Mucosa of gallbladder (tissue), 1 donor: ENCODE measurements at regions not wholly inside any gene's neighbourhood (a gene's known extent, or its start where the extent isn't known, plus 50 kb on each side); places are given as distances from the start of the nearest gene placed in this dataset.
"Not testable (repeated sequence)": the region's sequence is repeated elsewhere in the genome, so short reads cannot be mapped to it uniquely, and the experiment has no call there.

Source experiments
- DNase-seq: peaks from one replicate; pipeline ENCODE4 v3.0.0-alpha.2; 2020; ENCODE audit warnings: low spot score
- donor health status: DM: no; HTN: no; CAD: no.

- no peak for DNase-seq
Observed at GRCh38 chr9:105114318-105114717, 130.1 kb upstream of the SLC44A1 start.

GRCh38 chr9:105114964-105115728 lies 129.3 kb upstream of the SLC44A1 start:
- DNase-seq = peak; percentile 50

GRCh38 chr9:105116052-105116868 lies 128.2 kb upstream of the SLC44A1 start:
- DNase-seq = peak; percentile 26

GRCh38 chr9:105117234-105117633 lies 127.2 kb upstream of the SLC44A1 start:
- DNase-seq = no peak

- no peak for DNase-seq
Observed at GRCh38 chr9:105118636-105119035, 125.8 kb upstream of the SLC44A1 start.

DNA sequence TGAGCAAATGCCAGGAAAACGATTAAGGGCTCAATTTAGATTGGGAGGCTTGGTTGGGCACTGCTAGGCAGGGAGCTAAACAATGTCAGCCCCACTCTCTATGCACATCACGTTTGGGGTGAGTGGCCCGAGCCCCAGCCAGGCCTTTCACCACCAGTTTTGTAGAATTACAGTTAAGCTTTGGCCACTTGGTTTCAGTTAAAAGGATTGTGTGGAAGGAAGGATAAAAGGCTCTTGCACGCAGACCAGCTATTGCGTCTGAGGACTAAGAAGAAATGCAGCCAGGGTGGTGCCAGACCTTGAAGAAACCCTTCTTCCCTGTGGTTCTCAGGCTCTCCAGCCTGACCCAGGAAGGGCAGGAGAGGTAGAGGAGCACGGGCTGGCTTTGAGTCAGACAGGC lies 125.3 kb upstream of the SLC44A1 start:
- no peak for DNase-seq

- DNase-seq = no peak
Observed at GRCh38 chr9:105121861-105122430, 122.5 kb upstream of the SLC44A1 start.

DNA sequence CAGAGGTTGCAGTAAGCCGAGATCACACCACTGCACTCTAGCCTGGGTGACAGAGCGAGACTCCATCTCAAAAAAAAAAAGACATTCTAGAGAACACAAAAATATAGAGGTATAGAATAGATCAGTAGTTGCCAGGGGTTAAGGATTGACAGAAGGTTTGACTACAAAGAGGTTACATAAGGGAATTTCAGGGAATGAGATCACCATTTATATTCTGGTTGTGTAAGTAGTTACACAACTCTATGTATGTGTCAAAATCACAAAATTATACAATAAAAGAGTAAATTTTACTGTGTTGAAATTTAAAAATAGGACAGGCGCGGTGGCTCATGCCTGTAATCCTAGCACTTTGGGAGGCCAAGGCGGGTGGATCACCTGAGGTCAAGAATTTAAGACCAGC lies 119.9 kb upstream of the SLC44A1 start:
- not testable (repeated sequence) for DNase-seq

- no peak for DNase-seq
Observed at GRCh38 chr9:105126226-105126625, 118.2 kb upstream of the SLC44A1 start.

GRCh38 chr9:105127863-105128220 lies 116.6 kb upstream of the SLC44A1 start:
- DNase-seq = no peak

DNA sequence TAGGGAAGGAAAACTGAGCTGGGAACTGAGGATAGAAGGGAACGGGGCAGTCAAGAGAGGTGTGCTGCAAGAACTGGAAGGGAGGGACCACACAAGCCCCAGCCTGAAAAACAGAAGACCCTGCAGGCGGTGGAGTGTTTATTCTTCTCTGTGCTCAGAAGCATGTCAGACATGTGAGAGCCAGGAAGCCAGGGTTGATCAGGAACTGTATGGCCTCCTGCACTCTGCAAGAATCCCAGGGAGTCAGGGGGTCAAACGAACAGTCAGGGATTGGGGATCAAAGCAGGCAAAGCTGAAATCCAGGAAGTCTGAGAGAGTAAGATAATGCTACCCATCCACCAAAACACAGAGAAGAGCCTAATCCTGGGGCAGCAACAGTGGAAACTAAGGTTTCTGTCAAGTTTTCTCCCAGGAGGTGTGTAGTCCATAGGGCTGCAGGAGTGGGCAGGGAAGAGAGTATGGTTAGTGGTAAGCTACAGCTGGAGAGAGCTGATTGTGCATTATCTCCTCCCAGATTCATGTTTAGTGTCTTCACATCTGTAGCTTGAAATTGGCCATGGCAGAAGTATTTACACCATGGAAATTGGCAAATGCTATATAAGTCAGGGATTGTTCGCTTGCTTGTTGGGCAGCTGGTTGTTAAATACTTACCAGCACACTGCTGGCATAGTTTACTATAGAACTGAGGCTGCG lies 115.4 kb upstream of the SLC44A1 start:
- DNase-seq = no peak

GRCh38 chr9:105129731-105130130 lies 114.7 kb upstream of the SLC44A1 start:
- DNase-seq = no peak

GRCh38 chr9:105131981-105132380 lies 112.5 kb upstream of the SLC44A1 start:
- DNase-seq = no peak

DNA sequence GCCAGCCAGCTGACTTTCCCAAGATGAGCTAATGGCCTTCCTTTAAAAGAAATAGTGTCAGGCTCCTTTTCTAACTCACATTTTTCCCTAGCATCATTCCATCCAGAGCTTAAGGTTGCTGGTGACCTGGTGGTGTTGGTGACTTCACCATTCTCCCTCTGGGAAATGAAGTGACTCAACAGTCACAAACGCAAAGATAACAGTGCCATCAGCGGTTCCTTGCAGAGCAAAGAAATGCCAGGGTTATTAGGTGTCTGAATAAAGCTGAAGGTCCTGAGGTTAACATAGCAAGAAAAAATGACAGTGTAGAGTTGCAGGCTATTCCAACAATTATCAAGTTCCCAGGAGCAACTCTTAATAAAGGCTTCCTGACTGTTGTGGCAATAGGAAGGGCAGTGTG lies 111.8 kb upstream of the SLC44A1 start:
- no peak for DNase-seq

GRCh38 chr9:105138306-105138801 lies 106.1 kb upstream of the SLC44A1 start:
- DNase-seq = no peak

- no peak for DNase-seq
Observed at GRCh38 chr9:105141146-105141975, 103.1 kb upstream of the SLC44A1 start.

DNA sequence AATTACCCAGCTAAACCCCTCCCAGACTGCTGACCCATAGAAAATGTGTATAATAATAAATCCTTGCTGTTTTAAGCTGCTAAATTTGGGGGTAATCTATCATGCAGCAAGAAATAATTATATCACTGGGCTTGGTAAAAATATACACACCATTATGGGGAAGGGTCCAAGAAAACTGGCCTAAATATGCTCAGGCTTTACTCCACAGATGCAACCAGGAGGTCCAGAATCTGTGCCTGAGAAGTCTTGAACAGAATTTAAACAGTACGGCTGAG lies 102.5 kb upstream of the SLC44A1 start:
- DNase-seq = no peak

DNA sequence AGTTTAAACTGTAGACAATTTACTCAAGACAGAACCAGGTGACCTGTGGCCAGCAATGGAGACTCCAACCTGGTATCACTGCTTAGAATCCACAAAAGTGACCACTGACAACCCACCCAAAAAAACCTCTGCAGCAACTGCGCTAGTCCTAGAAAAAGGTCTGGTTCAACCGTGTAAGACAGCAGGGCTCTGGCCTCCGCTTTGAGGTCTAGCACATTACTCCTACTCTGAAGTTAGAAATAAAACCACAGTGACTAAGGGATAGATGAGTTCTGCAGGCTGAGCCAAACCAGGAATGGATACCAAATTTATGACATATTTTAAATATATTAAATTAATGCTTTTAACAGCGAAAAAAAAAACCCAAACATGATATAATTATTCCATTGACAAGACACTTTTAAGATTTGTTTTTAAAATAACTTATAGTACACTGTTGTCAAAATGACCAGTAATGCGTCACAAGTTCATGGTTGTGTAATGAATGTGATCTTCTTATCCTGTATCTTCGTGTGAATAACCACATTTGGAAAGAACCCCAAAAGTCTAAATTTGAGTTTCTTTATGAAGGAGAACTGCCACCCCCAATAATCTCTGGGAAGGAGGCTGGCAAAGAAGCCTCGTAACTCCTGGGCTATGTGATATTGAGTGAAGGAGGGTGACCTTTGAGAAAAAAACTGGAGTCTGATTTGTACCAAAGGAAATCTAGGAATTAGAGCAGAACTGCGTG lies 101.9 kb upstream of the SLC44A1 start:
- no peak for DNase-seq

GRCh38 chr9:105143136-105143430 lies 101.4 kb upstream of the SLC44A1 start:
- no peak for DNase-seq

DNA sequence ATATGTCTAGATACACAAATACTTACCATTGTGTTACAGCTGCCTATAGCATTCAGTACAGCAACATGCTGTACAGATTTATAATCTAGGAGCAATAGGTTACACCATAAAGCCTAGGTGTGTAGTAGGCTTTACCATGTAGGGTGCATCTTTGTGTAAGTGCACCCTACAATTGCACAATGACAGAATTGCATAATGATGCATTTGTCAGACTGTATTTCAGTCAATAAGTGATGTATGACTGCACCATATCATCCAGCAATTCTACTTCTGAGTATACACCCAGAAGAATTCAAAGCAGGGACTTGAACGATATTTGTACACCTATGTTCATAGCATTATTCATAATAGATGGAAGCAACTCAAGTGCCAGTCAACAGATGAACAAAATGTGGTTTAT lies 100.4 kb upstream of the SLC44A1 start:
- no peak for DNase-seq

DNA sequence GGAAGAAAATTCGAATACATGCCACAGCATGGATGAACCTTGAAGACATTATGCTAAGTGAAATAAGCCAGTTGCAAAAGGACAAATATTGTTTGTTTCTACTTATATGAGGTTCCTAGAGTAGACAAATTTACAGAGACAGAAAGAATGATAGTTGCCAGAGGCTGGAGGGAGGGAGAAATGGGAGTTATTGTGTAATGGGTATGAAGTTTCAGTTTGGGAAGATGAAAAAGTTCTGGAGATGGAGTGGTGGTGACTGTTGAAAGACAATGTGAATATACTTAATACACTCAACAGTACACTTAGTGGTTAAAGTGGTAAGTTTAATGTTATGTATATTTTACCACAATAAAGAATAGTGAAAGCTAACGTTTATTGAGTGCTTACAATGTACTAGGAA lies 99.6 kb upstream of the SLC44A1 start:
- no peak for DNase-seq
